SKM-1 treated with dmso at 0.1 percent for 144 hours (cell line): ENCODE measurements at regions not wholly inside any gene's neighbourhood (a gene's known extent, or its start where the extent isn't known, plus 50 kb on each side); places are given as distances from the start of the nearest gene placed in this dataset.
"Not testable (repeated sequence)": the region's sequence is repeated elsewhere in the genome, so short reads cannot be mapped to it uniquely, and the experiment has no call there.

ENCODE experiments used
- DNase-seq: peaks from one replicate; lab custom pipeline; 2025; ENCODE audit not compliant: unreplicated experiment; lab: John Stamatoyannopoulos, UW

DNA sequence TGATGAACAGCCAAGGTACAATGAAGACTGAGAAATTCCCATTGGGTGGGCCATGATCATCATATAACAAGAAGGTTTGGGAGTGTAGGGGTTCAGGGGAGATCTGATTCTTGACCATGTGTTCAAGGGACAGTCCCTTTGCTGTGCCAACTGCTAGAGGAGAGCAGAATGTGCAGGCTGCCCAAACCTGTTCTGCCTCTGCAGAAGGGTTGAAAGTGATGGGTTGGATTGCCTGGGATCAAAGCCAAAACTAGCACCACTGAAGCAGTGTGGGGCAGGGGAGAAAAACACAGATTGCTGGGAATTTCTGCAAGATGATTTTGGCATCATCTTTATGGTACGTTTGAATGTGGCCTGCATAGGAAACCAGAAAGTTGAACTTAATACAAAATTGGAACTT is 303.9 kb downstream of the OTUD1 start:
- DNase-seq, result no peak

DNA sequence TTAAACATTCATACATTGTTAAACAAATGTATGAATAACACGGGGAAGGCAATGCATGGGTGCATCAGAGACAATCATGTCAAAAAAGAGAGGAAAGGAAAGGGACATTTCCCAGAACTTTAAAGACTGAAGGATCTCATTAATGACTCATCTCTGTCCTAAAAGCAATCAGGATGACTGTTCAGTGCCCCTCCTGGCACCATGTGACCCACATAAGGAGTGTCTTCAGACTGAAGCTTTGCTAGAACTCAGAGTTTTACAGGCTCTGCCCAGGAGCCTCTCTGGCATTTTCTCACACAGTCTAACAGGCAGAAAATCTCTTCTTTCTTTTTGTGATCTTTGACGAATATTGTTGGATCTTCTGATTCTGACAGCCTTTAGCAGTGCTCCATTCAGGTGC is 315.3 kb downstream of the OTUD1 start:
- DNase-seq, result no peak

- no peak for DNase-seq
Observed at GRCh38 chr10:23754941-23755340, 316.1 kb downstream of the OTUD1 start.

DNA sequence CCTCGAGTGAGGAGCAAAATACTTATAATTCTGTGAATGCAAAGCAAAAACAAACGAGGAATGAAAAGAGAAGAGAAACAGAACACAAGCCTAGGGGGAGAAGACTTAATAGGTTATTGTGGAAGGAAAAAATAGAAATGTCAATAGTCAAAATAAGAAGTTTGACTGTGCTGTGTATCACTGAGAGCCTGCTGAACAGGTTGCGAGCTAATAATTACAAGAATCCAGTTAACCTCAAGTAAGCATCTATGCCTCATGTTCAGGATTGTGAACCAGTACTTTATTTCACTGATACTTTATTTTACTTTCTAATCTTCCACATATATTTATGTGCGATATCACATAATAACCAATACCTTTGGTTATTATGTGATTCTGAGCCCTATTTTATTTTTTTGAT is 316.7 kb downstream of the OTUD1 start:
- DNase-seq, result no peak

DNA sequence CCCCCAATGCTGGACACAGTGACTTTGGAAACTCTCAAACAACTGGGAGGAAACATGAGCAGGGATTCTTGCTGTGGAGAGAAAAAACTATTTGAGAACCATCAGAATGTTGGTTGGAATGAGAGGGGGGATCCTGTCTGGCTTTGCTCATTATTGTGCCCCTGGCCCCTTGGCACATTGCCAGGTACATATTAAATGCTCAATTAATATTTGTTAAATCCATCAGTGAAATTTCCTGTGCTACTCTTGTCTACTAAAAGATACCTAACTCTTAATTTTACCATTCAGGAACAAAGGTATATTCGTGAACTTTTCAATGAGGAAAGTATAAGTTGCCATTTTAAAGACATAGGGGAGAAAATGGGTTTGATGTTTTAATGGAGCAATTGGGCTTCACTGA is 329.4 kb downstream of the OTUD1 start:
- DNase-seq, result no peak

- DNase-seq, result no peak
Observed at GRCh38 chr10:23777153-23777552, 338.3 kb downstream of the OTUD1 start.

- DNase-seq, result no peak
Observed at GRCh38 chr10:23779301-23779700, 340.4 kb downstream of the OTUD1 start.

DNA sequence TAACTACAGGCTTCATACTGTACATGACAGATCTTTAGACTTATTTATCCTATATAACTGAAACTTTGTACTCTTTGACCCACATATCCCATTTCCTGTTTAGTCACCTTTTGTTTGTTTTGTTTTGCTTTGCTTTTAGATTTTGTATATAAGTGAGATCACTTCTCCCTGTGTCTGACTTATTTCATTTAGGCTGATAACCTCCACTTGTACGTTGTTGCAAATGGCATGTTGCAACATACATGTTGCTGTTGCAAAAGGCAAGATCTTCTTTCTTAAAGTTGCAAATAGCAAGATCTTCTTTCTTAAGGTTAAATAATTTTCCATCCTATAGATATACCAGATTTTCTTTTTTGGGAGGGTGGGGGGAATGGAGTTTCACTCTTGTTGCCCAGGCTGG is 341.5 kb downstream of the OTUD1 start:
- DNase-seq, result peak; percentile 2

DNA sequence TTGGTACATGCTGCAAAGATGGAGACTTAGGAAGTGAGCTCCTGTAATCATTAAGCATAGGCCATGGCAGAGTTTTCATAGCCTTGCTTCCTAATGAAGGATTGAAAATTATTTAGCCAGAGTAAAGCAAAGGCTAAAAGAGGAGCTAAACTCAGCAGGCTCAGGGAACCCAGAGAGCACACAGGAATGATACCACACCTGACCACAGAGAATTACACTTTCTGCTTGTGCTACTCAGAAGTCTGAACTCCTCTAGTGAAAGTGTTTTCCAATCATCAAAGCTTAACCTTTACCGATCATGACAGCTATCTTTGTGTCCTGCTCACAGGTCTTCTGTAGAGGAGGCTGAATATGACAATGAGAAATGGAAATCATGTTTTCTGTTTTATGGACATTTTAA is 347.7 kb downstream of the OTUD1 start:
- DNase-seq, result no peak

DNA sequence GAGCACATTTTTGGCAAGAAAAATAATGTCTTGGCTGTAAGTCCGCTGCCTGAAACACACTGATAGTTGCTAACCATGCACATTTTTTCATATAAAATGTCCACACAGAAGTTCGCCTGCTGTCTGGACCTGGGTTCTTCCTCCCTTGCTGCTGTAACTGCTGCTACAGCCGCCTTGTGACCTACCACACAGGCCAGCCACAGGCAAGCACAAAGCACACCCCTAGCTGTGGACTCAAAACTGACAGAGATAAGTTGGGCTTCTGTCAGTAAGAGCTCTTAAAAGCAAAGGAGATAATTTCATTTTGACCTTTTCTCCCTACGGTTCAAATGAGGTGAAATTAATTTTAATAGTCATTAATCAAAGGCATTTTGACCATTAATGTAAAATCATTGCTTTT is 354.7 kb downstream of the OTUD1 start:
- no peak for DNase-seq

GRCh38 chr10:23797452-23797851 is 358.6 kb downstream of the OTUD1 start:
- peak; percentile 3 for DNase-seq

DNA sequence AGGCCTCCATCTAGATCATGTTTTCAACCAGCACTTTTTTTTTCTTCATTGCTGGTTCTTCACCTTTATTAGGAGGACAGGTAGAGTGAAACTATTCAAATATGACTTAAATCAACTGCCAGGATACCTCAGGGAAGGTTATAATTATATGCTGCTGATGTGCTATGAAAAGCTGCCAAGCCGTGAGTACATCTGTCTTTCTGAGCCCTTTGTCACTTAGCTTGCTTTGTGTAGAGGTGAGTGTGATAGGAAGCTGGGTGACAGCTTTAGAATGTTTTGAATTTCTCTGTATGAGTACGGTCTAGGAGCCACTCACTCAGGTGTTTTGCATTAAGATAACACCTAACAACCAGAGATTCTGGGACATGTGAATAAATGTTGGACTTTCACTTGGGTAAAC is 365.2 kb downstream of the OTUD1 start:
- DNase-seq, result no peak

DNA sequence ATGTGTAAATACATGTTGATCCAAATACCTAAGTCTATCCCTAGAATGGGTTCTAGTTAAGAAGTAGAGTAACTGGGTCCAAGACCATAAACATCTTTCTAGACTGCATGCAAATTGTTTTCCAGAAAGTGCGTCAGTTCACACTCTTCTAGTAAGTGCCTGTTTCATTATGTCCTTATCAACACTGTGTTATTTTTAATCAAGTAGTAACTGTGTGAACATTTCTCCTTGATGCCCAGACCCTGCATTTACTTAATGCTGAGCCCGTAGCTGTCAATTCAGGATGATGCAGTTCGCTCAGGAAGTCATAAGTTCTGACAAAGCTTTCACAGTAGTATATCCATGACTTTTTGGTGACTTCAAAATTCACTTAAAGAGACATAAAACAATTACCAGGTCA is 374.8 kb downstream of the OTUD1 start:
- no peak for DNase-seq

DNA sequence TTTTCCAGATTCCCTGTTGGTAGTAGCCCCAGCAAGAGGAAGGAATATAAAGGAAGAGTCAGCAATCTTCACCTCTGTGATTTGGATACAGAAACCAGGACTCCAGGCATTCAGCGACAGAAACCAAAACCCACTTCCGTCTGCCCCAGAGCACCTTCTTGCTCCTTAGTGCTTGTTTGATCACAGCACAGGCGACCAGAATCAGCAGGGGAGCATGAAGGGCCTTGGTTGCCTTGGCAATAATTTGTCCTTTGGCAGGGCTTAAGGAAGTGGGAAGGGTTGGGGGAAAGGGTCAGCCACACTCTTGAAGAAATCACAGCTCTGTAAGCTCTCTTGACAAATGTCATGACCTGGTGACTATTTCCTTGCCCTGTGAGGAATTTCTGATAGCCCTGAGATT is 379.6 kb downstream of the OTUD1 start:
- DNase-seq, result no peak

- no peak for DNase-seq
Observed at GRCh38 chr10:23820792-23821191, 381.9 kb downstream of the OTUD1 start.

- DNase-seq, result no peak
Observed at GRCh38 chr10:23824822-23825221, 384.1 kb upstream of the KIAA1217 start.

DNA sequence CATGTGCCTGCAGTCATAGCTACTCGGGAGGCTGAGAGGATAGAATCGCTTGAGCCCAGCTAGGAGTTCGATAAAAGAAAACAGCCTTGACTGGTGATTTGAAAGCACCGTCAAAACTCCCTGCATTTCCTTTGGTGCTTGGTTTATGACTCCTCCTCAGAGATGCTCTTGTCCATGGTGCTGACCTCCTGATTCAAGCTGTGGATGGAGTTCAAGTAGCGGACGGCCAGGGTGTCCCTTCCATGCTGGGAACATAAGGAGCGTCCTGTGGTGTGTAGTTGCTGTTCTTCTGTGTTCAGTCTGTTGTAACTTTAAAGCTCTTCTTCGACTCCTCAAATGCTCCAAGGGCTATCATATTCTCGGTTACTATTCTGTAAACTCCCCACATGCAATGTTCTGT is 382.5 kb upstream of the KIAA1217 start:
- no peak for DNase-seq

GRCh38 chr10:23829556-23829955 is 379.4 kb upstream of the KIAA1217 start:
- no peak for DNase-seq

DNA sequence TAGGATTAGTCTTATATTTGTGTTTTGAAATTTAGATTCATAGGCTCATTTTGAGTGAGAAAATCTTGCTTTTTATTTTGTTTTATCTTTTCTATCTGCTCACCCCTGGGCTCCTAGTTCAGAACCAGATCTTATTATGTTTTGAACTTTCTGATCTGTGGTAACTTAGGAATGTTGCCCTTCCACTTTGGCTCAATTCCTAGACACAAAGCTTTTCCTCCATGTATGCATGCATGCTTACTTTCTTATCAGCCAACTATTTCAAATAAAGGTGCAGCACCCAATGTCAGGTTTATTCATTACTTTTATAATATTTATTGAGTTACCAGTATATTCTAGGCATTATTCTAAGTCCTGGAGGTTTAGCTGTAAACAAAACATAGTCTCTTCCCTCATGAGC is 374.8 kb upstream of the KIAA1217 start:
- DNase-seq, result no peak

GRCh38 chr10:23850631-23851030 is 358.3 kb upstream of the KIAA1217 start:
- no peak for DNase-seq

GRCh38 chr10:23859598-23859997 is 349.3 kb upstream of the KIAA1217 start:
- no peak for DNase-seq

GRCh38 chr10:23864631-23865147 is 344.2 kb upstream of the KIAA1217 start:
- DNase-seq, result no peak

DNA sequence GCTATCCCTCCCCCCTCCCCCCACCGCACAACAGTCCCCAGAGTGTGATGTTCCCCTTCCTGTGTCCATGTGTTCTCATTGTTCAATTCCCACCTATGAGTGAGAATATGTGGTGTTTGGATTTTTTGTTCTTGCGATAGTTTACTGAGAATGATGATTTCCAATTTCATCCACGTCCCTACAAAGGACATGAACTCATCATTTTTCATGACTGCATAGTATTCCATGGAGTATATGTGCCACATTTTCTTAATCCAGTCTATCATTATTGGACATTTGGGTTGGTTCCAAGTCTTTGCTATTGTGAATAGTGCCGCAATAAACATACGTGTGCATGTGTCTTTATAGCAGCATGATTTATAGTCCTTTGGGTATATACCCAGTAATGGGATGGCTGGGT is 342.0 kb upstream of the KIAA1217 start:
- DNase-seq, result not testable (repeated sequence)

DNA sequence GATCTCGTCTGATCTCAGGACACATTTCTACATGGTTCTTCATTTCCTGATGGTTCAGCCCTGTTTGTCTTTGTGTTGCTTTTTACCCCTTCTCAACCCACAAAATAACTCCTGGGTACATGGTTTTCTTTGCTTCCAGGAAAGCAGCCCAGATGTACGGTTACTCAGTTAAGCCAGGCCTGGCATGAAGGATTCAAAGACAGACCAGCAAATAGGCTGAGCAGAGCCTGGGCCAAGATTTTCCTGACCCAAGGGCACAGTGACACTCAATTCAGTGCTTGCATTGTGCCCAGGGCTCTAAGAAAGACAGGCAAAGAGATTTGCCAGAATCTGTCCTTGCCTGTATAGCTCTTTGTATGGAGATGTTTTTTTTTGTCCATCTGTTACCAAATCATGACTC is 340.8 kb upstream of the KIAA1217 start:
- DNase-seq, result no peak
